Embryonic facial prominence (tissue), 1 donor: ENCODE measurements at regions not wholly inside any gene's neighbourhood (a gene's known extent, or its start where the extent isn't known, plus 50 kb on each side); places are given as distances from the start of the nearest gene placed in this dataset.
"Not testable (repeated sequence)": the region's sequence is repeated elsewhere in the genome, so short reads cannot be mapped to it uniquely, and the experiment has no call there.

Experiments
- DNase-seq: peaks from one replicate; pipeline ENCODE4 v3.0.0-alpha.2; 2016; ENCODE audit errors: extremely low spot score

DNA sequence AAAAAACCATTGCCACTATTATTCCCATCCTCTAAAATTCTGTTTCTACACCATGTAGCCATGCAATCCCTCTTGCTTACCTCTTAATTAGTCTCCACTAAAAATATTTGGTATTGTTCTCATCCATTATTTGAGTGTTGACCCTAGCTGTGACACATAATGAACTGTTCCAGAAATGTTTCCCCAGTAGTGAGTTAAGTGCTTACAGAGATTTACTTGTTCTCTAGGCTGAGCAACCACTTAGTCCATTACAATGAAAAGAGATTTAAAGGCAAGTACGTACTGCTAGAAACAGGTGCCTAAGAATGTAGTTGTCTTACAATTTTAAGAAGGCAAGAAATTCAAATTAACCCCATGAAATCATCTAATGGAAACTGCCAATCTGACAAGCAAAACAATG, 112.7 kb upstream of the PTPN13 start:
- no peak for DNase-seq

DNA sequence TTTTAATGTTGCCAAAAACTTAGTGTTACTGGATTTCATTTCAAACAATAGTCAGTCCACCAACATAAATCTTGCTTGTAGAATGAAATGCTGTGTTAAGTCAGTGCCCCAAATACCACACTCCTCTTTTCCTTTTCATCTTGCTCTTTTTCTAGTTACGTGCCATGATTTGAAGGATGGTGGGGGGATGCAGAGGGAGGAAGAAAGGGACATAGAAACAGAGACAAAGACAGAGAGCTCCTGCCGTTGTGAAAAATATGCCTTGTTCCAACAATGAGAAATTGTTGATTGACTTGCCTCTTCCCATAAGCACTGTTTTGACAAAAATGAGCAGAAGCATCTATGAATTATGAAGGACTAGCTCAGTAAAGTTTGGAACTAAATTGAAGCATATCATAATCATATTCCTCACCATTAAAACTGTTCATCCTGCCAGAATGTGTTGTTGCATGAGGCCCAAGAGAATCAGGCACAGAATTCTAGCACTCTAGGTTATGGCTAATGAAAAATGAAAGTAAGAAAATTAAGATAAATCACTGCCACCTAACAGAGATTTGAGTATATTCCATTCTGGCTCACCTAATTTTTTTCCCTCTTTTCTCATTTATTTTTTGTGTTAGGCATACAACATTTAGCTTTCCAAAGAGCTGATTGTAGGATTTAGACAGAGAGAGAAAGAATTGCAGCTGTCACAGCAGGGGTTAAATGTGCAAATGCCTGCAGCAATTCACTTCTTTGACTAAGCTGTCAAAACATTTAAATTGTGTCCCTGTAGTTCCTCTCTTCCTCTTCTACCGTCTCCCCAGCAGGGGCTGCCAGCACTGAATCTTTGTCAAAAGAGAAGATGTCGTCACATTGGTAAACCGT, 111.6 kb upstream of the PTPN13 start:
- DNase-seq = no peak

DNA sequence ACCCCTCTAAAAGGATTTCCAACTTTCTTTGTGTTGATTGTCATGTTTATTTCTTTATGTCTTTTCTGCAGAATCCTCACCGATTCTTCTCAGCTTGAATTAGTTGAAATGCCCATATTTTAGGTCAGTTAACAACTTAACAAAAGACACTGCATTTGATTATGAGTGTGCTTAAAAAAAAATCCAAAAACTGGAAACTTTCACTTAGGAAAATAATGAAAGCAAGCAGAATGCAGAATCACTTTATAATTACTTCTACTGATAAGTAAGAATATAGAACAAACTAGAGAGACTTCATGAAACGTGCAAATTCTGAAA, 111.0 kb upstream of the PTPN13 start:
- no peak for DNase-seq

DNA sequence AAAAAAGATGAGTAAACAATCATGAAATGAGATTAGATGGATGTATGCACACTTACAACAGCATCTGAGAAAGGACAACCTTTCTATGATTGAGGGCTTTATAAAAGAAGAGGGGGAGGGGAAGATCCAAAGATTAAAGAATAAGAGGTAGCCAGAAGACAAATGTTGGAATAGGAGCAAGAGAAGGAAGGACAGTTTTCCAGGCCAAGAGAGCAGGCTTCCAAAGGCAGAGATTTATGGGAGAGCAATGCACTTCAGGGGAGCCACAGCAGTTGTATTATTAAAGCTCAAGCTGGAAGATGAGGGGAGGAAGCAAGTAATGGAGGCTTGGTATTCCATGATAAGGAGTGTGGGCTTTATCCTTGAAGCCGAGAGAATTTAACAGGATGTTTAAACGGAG, 110.3 kb upstream of the PTPN13 start:
- no peak for DNase-seq

DNA sequence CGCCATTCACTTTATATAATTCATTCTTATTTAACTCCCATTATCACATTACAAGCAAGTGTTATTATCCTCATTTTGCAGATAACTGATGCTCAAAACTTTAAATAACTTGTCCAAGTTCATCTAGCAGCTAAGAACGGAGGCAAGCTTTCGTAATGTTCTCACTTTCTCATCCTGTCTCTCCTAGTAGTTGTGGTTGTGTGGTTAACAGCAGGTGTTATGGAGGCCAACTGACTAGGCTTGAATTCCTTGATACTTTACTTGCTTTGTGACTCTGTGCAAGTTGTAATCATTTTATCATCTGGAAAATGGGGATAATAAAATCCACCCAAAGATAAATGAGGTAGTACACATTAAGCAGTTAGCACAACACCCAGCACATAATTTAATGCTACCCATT, 109.9 kb upstream of the PTPN13 start:
- no peak for DNase-seq

DNA sequence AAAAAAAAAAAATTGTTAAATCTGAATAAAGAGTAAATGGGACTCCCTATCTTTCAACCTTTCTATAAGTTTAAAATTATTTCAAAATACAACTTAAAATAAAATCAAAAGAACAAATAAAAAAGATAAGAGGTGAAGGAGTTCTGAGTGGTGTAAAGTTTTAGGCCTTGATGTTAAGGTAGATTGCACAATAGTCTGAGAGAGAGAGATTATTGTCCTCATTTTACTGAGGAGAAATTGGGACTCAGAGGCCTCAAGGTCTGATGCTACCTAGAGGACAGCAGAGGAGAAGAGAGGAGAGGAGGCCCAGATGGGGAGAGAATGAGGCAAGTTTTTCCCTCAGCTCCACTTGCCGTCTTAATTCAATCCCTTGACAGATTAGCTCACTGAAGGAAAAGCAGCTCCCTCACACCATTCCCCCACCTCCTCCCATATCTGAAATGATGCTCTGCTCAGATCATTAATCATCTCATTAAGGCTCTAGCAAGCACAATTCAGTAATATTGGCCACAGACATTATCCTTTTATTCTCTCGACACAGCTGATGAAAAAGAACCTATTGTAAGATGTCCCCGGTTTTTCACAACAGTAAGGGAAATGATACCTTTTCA, 106.3 kb upstream of the PTPN13 start:
- DNase-seq = no peak

DNA sequence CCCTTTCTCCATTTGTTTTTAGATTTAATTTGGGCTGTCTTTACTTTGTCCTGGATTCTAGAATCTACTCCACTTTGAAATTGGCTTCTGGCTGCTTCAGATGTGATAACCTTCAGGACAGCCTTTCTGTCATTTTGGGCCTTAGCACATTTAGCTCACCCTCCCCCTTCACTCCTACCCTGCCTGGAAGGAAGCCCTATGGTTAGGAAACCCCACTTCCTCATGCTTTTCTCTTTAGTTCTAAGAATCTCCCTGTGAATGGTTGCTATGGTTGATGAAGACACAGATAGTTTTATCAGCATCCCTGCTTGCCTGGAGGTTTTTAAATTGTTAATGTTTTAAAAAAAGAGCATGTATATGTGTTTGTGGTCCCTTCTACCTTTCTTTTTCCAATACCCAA, 100.7 kb upstream of the PTPN13 start:
- no peak for DNase-seq

DNA sequence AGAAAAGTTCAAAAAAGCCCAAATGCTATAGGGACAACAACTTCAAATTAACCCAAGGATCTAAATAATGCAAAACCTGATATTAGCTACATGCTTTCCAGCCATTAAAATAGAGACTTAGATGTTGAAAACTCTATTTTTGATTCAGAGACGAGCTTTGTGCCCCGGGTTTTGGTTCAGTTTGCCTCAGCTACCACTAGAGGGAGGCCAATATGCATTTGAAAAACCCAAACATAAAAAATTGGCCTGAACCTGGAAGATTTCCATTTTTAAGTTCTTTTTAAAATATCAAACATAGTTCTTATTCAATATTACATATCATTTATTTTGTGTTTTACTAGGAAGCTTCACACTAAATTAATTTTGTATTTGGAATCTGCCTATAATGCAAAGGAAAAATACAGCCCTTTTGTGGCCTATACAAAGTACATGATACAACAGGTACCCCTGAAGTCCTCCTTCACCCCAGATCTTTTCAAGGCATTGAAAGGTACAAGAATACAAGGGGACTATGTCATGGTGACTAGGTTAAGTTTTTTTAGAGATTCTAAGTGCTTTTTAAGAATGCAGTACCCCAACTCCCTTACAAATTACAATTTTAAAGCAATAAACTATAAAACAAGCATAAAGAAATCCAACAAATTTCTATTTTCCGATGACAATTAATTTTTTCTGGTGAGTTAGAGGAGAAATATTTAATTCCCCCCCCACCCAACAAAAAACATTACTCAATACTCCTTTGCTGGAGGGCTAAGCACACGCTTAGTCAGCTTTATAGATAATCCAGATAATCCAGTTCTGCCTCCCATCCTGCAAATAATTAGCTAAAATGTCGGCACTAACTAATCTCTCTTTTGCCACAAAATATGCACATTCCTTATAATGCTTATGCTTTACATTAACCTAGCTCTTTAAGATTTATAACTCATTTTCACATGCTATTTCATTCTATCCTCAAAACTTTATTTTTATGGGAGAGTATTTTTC, 97.7 kb upstream of the PTPN13 start:
- DNase-seq = no peak

DNA sequence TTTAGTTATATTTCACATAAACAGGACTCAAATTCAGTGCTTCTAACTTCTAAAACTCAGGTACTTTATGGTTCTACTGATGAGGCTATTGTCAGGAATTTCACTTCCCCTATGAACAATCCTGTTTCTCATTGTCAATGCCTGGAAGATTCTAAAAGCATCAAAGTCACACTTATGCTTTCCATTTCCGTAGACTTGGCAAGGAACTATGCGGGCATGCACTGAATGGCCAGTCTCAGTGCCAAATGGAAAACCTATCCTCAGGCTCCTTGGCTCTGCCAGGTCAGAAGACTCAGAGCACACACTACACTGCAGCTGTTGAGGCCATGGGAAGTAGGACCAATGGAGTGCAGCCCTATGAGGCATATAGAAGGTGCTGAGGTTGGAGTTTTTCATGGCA, 97.0 kb upstream of the PTPN13 start:
- no peak for DNase-seq

DNA sequence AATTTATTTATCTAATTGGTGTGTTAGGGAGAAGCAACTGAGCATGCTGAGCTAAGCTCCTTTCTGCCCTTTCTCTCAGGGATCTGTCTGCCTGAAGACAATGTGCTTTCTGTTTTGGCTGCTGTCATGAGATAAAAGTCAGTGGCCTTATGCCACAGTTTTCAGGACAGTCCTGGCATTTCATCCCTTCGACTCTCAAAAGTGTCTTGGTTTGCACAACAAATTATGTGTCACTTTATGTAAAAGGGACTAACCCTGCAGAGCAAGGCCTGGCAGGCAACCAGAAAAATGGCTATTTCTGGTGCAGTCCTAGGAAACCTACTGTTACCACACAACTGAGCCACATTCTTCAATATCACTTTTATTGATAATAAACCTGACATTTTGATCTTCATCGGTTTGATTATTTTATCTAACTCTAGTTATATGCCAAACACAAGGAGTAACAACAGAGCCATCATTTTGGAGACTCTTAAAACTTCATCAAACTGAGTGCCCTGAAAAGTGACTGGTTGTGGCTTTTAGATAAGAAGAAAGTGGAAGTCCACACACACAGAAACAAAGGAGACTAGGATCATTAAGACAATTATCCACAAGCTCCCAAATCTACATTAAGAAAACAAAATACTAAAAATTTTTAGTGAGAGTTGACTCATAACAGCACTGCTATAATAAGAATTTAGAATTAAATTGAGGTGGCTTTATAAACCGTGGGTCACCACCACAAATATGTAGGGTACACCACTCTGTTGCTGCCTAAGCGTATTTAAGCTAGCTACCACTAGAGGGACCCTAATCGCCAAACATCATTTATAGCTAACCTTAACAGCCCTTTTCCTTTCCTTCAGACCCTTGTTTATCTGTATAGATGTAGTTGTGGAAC, 95.9 kb upstream of the PTPN13 start:
- peak; percentile 70 for DNase-seq

DNA sequence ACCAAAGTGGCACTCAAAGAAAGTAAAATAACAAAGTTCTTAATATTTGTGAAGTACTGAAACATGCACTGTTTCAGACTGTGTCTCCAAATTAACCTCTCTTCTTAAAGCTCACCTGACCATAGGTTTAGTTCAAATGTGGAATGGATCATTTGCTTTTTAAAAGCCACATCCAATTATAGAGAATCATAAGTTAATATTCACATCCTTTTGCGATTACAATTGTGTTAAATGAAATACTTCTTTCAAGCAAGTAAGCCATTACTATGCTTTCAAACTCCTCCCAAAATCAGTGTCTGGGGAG, 95.3 kb upstream of the PTPN13 start:
- no peak for DNase-seq

DNA sequence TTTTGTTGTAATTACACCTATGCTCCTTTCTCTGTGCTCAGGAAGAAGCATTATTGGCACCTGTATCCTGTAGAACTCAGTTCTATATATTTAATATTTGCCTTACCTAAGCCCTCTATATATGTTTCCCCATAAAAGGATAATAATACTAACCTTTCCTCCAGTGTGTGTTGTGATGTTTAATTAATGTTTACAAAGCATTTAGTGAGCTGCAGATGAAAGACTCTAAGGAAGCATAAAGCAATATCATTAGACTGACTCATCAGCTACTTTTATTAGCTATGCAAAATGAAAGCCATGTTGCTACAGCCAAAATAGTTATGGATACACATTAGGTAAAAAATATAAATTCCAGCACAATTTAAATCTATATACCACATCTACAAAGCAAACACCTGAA, 93.6 kb upstream of the PTPN13 start:
- no peak for DNase-seq

DNA sequence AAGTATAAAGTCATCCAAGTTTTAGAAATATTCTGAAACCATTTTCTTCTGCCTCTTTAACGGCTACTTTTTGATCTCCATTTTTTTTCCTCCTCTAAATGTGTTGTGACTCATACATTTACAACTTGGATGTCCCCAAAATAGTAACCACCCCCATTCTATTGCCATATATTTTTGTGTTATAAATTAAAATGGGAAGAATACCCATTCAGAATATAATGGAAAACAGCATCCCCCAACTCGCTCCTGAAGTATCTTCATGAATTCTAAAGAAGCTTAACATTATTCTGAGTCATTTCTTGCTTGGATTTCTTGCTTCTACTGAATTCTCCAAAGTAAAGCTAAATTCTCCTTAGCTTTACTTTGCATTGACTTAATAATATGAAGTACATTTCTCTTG, 92.0 kb upstream of the PTPN13 start:
- DNase-seq = no peak

DNA sequence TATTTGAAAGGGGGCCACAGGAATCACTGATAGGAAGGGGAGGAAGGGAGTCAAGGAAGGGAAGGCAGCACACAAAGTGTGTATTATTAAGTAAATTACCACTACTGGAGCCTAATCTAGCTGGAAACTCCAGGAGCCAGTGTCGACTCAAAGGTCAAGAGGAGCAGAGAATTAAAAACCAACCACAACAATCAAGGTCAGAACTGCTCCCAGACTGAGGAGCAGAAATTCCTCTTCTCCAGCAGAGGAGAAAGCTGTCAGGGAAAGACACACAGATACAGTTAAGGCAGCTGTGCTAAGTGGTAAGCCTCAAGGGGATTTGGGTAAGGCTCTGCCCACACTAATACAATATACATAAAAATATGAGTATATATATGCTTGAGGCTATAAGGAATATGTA, 87.5 kb upstream of the PTPN13 start:
- no peak for DNase-seq

DNA sequence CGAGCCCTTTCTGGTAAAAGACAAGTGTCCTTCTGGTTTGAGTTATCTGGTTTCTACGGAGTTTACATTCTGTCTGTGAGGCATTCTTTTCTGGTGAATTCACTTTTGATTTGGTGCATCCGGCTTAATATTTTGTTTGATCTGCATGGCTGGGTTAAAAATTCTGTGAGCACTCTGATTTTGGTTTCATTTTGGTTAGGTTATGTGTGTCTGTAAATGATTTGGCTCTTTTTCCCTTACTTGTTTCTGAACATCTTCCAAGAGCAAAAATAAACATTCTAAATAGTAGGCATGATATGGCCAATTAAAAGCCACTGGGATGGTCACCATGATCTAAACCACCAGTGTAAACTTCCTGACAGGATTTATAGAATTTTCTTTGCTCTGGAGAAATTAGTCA, 85.7 kb upstream of the PTPN13 start:
- DNase-seq = no peak

DNA sequence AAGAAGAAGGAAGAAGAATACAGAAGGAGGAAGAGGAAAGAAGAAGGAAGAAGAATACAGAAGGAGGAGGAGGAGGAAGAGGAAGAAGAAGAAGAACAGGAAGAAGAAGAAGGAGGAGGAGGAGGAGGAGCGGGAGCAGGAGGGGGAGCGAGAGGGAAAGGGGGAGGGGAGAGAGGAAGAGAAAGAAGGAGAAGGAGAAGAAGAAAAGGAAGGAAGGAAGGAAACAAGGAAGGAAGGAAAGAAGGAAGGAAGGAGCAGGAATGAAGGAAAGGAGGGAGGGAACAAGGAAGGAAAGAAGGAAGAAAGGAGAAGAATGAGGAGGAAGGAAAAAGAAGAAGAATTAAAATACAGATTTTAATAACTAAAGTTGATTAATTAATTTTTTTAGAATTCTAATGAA, 82.5 kb upstream of the PTPN13 start:
- DNase-seq = no peak

DNA sequence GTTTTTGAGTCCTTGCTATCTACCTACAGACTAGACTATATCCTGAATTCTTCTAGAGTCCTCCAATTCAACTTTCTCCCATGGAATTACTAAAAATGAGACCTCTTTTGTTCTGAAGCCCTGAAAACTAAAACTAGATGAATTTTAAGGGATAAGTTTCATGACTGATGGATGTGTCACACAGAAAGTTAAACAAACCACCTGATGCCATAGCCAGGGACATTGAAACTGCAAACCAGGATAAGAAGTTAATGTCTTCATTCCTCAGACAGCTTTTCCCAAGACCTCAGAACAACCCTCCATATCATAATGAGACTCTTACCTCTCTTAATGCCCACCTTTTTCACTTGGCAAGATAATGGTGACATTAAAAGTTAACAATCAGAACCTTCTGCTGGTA, 81.5 kb upstream of the PTPN13 start:
- DNase-seq = no peak

DNA sequence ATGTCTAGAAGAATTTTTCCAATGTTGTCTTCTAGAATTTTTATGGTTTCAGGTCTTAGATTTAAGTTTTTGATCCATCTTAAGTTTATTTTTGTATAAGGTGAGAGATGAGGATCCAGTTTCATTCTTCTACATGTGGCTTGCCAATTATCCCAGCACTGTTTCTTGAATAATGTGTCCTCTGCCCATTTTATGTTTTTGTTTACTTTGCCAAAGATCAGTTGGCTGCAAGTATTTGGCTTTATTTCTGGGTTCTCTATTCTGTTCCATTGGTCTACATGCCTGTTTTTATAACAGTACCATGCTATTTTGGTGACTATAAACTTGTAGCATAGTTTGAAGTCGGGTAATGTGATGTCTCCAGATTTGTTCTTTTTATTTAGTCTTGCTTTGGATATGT, 78.2 kb upstream of the PTPN13 start:
- not testable (repeated sequence) for DNase-seq

DNA sequence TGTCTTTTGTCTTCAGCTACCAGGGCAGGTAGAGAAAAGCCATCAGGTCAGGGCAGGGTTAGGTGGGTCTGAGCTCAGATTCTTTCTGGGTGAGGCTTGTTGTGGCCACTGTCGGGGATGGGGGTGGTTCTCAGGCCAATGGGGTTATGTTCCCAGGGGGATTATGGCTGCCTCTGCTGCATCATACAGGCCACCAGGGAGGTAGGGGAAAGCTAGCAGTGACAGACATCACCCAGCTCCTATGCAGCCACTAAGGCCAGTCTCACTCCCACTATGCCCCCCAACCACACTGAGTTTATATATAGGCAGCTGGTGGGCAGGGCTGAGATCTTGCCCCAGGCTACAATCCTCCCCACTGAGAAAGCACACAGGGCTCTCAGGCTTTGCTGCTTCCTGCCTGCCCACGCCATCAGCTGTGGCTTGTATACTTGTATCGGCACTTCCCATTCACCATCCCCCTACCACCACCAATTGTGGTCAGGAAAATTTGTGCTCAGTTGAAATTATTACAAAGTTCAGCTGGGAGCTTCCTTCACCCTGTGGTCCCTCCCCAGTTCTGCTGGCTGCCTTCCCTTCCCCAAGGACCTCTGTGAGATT, 72.6 kb upstream of the PTPN13 start:
- no peak for DNase-seq

DNA sequence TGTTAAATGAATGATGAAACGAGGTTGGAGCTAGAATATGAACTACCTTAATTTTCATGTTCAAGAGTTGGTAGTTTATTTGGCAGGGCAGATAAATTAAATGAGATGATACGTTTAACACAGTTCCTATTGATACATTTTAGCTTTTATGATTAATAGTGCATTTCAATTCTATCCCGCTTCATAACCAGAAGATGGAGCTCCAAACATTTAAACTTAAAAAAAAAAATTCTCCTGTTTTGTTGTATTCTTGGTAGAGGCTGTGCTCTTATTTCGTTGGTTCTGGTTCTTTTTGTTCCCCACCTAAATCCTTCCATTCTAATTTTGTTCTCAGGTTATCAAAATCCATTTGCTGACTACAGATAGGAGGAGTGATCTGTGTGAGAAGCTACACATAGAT, 71.8 kb upstream of the PTPN13 start:
- no peak for DNase-seq

DNA sequence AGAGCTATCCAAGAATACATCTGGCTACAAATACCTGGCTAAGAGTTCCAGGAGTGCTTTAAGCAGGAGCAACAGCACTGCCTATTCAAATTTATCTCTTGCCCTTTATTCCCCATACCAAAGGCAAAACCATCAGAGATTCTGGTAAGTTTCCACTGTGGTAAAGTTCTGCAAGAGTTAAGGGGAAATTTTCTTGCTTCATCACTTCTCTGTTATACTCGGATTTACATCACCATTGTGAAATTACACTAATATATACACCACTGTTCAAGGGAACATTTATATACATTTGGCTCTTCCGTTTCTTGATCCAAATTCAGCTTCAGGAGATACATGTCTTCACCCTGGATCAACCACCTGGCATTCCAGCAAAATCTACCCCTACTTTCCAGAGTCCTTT, 70.8 kb upstream of the PTPN13 start:
- DNase-seq = no peak
